ENCODE measurements at regions not wholly inside any gene's neighbourhood (a gene's known extent, or its start where the extent isn't known, plus 50 kb on each side); places are given as distances from the start of the nearest gene placed in this dataset.
"Not testable (repeated sequence)": the region's sequence is repeated elsewhere in the genome, so short reads cannot be mapped to it uniquely, and the experiment has no call there.

- DNase-seq: no peak
Measured at GRCh38 chr11:119586181-119586580, 142.8 kb downstream of the NECTIN1 start.

GRCh38 chr11:119585043-119585781 lies 143.8 kb downstream of the NECTIN1 start:
- DNase-seq: no peak

- DNase-seq: no peak
Measured at GRCh38 chr11:119584193-119585042, 144.6 kb downstream of the NECTIN1 start.

- DNase-seq: no peak
Measured at GRCh38 chr11:119583585-119583984, 145.4 kb downstream of the NECTIN1 start.

GRCh38 chr11:119581396-119581795 lies 147.6 kb downstream of the NECTIN1 start:
- DNase-seq: not testable (repeated sequence)

- no peak for DNase-seq
Measured at GRCh38 chr11:119580751-119581150, 148.2 kb downstream of the NECTIN1 start.

GRCh38 chr11:119580081-119580480 lies 148.9 kb downstream of the NECTIN1 start:
- DNase-seq: no peak

GRCh38 chr11:119578521-119579191 lies 150.3 kb downstream of the NECTIN1 start:
- no peak for DNase-seq

GRCh38 chr11:119573858-119574257 lies 150.9 kb upstream of the THY1 start:
- no peak for DNase-seq

GRCh38 chr11:119572481-119573424 lies 149.8 kb upstream of the THY1 start:
- DNase-seq: no peak

- no peak for DNase-seq
Measured at GRCh38 chr11:119571311-119571710, 148.3 kb upstream of the THY1 start.

GRCh38 chr11:119567688-119568582 lies 145.0 kb upstream of the THY1 start:
- no peak for DNase-seq

GRCh38 chr11:119566319-119566718 lies 143.3 kb upstream of the THY1 start:
- DNase-seq: no peak

GRCh38 chr11:119565693-119566092 lies 142.7 kb upstream of the THY1 start:
- not testable (repeated sequence) for DNase-seq

- DNase-seq: no peak
Measured at GRCh38 chr11:119560961-119561360, 138.0 kb upstream of the THY1 start.

GRCh38 chr11:119560291-119560690 lies 137.3 kb upstream of the THY1 start:
- no peak for DNase-seq

- DNase-seq: no peak
Measured at GRCh38 chr11:119552106-119552485, 129.1 kb upstream of the THY1 start.

GRCh38 chr11:119551420-119552105 lies 128.6 kb upstream of the THY1 start:
- DNase-seq: no peak

GRCh38 chr11:119550053-119550752 lies 127.2 kb upstream of the THY1 start:
- no peak for DNase-seq

- DNase-seq: no peak
Measured at GRCh38 chr11:119547511-119547910, 124.5 kb upstream of the THY1 start.

Data from DMS 273 treated with DMSO at 0.1 percent for 48 hours (cell line).